ENCODE measurements at regions not wholly inside any gene's neighbourhood (a gene's known extent, or its start where the extent isn't known, plus 50 kb on each side); places are given as distances from the start of the nearest gene placed in this dataset.

- TF ChIP-seq CTCF (IDR thresholded peaks at IDR 0.05; ENCODE audit: low read depth, low read length) (no peak), EZH2phosphoT487 (IDR thresholded peaks at IDR 0.05; ENCODE audit: low read depth) (no peak)
Measured at GRCh38 chr2:207223051-207223450, 57.3 kb upstream of the KLF7 start.

Measured in OCI-LY3 (cell line).